Keratinocyte (primary cell): ENCODE measurements at regions not wholly inside any gene's neighbourhood (a gene's known extent, or its start where the extent isn't known, plus 50 kb on each side); places are given as distances from the start of the nearest gene placed in this dataset.

ENCODE experiments used
- EZH2 ChIP-seq: IDR thresholded peaks from one replicate; pipeline ENCODE4 v1.6.1; 2012; ENCODE audit warnings: inconsistent platforms, mild to moderate bottlenecking, low read length, moderate library complexity
- TF ChIP-seq, protein P1 (sequence below), 3 experiments: IDR thresholded peaks in 1 of 3; conservative IDR thresholded peaks in 1 of 3; optimal IDR thresholded peaks in 1 of 3; 2 replicates in 2 of 3; 3 replicates in 1 of 3; pipeline versions ENCODE3 to v1.5.1; 2011; ENCODE audit warnings: low read length in 3 of 3, mild to moderate bottlenecking in 3 of 3, moderate library complexity in 2 of 3, control low read depth in 1 of 3, inconsistent platforms in 1 of 3; ENCODE audit not compliant: insufficient read depth in 2 of 3; ENCODE audit errors: extremely low read depth in 1 of 3

DNA sequence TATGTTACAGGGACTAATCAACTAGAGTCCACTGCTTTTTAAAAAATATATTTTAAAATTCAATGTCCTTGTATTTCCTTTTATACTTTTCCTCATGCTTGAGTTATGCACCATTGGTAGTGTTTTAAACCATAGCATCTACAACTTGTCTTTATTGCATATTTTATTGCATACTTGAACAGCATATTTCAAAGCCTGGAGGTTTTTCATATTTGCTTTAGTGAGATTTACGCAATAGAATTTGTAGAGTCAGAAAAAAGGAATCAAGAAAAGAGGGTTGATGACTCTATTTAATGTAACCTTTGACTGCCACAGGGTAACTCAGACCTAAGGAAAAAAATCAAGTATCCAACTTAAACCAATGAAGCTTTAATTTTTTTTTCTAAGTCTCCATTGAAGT, 1165.7 kb upstream of the IGFBP7 start:
- TF ChIP-seq, protein P1, sequence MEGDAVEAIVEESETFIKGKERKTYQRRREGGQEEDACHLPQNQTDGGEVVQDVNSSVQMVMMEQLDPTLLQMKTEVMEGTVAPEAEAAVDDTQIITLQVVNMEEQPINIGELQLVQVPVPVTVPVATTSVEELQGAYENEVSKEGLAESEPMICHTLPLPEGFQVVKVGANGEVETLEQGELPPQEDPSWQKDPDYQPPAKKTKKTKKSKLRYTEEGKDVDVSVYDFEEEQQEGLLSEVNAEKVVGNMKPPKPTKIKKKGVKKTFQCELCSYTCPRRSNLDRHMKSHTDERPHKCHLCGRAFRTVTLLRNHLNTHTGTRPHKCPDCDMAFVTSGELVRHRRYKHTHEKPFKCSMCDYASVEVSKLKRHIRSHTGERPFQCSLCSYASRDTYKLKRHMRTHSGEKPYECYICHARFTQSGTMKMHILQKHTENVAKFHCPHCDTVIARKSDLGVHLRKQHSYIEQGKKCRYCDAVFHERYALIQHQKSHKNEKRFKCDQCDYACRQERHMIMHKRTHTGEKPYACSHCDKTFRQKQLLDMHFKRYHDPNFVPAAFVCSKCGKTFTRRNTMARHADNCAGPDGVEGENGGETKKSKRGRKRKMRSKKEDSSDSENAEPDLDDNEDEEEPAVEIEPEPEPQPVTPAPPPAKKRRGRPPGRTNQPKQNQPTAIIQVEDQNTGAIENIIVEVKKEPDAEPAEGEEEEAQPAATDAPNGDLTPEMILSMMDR (optimal IDR thresholded peaks at IDR 0.05 in 1 of 3, IDR thresholded peaks at IDR 0.05 in 1 of 3, conservative IDR thresholded peaks at IDR 0.05 in 1 of 3; ENCODE audit: extremely low read depth in 1 of 3, insufficient read depth in 2 of 3, low read length in 3 of 3) = no peak
- no peak for TF ChIP-seq EZH2
